Bronchial epithelial cell (primary cell): ENCODE measurements at regions not wholly inside any gene's neighbourhood (a gene's known extent, or its start where the extent isn't known, plus 50 kb on each side); places are given as distances from the start of the nearest gene placed in this dataset.

ENCODE experiments used
- DNase-seq: peaks from one replicate; pipeline ENCODE4 v3.0.0-alpha.2; 2010; ENCODE audit warnings: low read depth
- FAIRE-seq: peaks from 2 replicates; lab custom pipeline; 2011; peaks lifted over from hg19 to GRCh38; lab: Jason Lieb, UNC
- H3K27me3 ChIP-seq: 2 replicates; pipeline ENCODE4 v1.5.1; 2011; ENCODE audit warnings: low read length; ENCODE audit not compliant: control insufficient read depth, insufficient read depth
- H3K36me3 ChIP-seq: 2 replicates; pipeline ENCODE4 v1.5.1; 2011; ENCODE audit warnings: low read length; ENCODE audit not compliant: control insufficient read depth, insufficient read depth
- H3K4me3 ChIP-seq: 2 replicates; pipeline ENCODE4 v1.5.1; 2011; ENCODE audit warnings: mild to moderate bottlenecking, low read depth, low read length, control low read depth
- CTCF ChIP-seq: IDR thresholded peaks from 2 replicates; pipeline ENCODE4 v1.5.1; 2011; ENCODE audit warnings: mild to moderate bottlenecking, moderate library complexity, low read length, control low read depth, inconsistent platforms; ENCODE audit not compliant: insufficient read depth, severe bottlenecking

- H3K27me3 ChIP-seq = no peaks in the 10 kb centered on the region
- no peak overlapping the region for H3K4me3 ChIP-seq
- H3K36me3 ChIP-seq = no peaks in the 10 kb centered on the region
- TF ChIP-seq CTCF = no peak
- FAIRE-seq = no peak
- DNase-seq = no peak
Measured at GRCh38 chr16:54696970-54697369, 233.7 kb upstream of the IRX5 start.

GRCh38 chr16:54696522-54696921 is 234.1 kb upstream of the IRX5 start:
- no peaks in the 10 kb centered on the region for H3K36me3 ChIP-seq
- no peak for FAIRE-seq
- no peaks in the 10 kb centered on the region for H3K27me3 ChIP-seq
- no peak for DNase-seq
- H3K4me3 ChIP-seq = no peak overlapping the region
- TF ChIP-seq CTCF = no peak

- no peak for TF ChIP-seq CTCF
- DNase-seq = peak; percentile 55
- H3K27me3 ChIP-seq = no peaks in the 10 kb centered on the region
- no peaks in the 10 kb centered on the region for H3K36me3 ChIP-seq
- FAIRE-seq = no peak
- no peak overlapping the region for H3K4me3 ChIP-seq
Measured at GRCh38 chr16:54694651-54695050, 236.0 kb upstream of the IRX5 start.

GRCh38 chr16:54693864-54694263 is 236.8 kb upstream of the IRX5 start:
- Histone ChIP-seq H3K4me3 (no peak overlapping the region), H3K36me3 (no peaks in the 10 kb centered on the region), H3K27me3 (no peaks in the 10 kb centered on the region)
- no peak for TF ChIP-seq CTCF
- DNase-seq = no peak
- no peak for FAIRE-seq

- TF ChIP-seq CTCF = no peak
- Histone ChIP-seq H3K36me3 (no peaks in the 10 kb centered on the region), H3K27me3 (no peaks in the 10 kb centered on the region), H3K4me3 (no peak overlapping the region)
- FAIRE-seq (no peak), DNase-seq (no peak)
Measured at GRCh38 chr16:54690710-54691109, 240.0 kb upstream of the IRX5 start.

- no peak for DNase-seq
- no peaks in the 10 kb centered on the region for H3K27me3 ChIP-seq
- no peak for TF ChIP-seq CTCF
- no peak for FAIRE-seq
- H3K4me3 ChIP-seq = no peak overlapping the region
- no peaks in the 10 kb centered on the region for H3K36me3 ChIP-seq
Measured at GRCh38 chr16:54690306-54690705, 240.4 kb upstream of the IRX5 start.
